ENCODE measurements at regions not wholly inside any gene's neighbourhood (a gene's known extent, or its start where the extent isn't known, plus 50 kb on each side); places are given as distances from the start of the nearest gene placed in this dataset.

GRCh38 chr12:18998343-18999261 lies 130.9 kb upstream of the PLEKHA5 start:
- Histone ChIP-seq H3K9me3 (ENCODE audit: control insufficient read depth in 4 of 4, low read length in 3 of 4) (no peaks in the 10 kb centered on the region), H3K9ac (ENCODE audit: low read depth in 1 of 2, low read length in 2 of 2) (no peak overlapping the region), H3K4me3 (ENCODE audit: low read depth in 1 of 3, low read length in 3 of 3) (no peak overlapping the region), H3K36me3 (ENCODE audit: control insufficient read depth in 4 of 4, insufficient read depth in 3 of 4, low read depth in 1 of 4, low read length in 3 of 4) (no peaks in the 10 kb centered on the region), H3K27me3 (ENCODE audit: control insufficient read depth in 4 of 4, insufficient read depth in 4 of 4, low read length in 3 of 4) (no peaks in the 10 kb centered on the region), H3K4me1 (ENCODE audit: control insufficient read depth in 4 of 4, insufficient read depth in 4 of 4, low read length in 3 of 4) (no peaks in the 10 kb centered on the region), H3K27ac (ENCODE audit: low read depth in 1 of 2, low read length in 2 of 2) (no peak overlapping the region)
- no peak for DNase-seq (ENCODE audit: low spot score)
- 89% methylated on average over 9 of the region's 9 CpGs for WGBS
- no peak for TF ChIP-seq SP1 (IDR thresholded peaks at IDR 0.05)
- no peak for TF ChIP-seq REST (IDR thresholded peaks at IDR 0.05)
- no peak for TF ChIP-seq FOXA2 (IDR thresholded peaks at IDR 0.05)
- TF ChIP-seq, protein P1, sequence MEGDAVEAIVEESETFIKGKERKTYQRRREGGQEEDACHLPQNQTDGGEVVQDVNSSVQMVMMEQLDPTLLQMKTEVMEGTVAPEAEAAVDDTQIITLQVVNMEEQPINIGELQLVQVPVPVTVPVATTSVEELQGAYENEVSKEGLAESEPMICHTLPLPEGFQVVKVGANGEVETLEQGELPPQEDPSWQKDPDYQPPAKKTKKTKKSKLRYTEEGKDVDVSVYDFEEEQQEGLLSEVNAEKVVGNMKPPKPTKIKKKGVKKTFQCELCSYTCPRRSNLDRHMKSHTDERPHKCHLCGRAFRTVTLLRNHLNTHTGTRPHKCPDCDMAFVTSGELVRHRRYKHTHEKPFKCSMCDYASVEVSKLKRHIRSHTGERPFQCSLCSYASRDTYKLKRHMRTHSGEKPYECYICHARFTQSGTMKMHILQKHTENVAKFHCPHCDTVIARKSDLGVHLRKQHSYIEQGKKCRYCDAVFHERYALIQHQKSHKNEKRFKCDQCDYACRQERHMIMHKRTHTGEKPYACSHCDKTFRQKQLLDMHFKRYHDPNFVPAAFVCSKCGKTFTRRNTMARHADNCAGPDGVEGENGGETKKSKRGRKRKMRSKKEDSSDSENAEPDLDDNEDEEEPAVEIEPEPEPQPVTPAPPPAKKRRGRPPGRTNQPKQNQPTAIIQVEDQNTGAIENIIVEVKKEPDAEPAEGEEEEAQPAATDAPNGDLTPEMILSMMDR (IDR thresholded peaks at IDR 0.05; ENCODE audit: low read depth, low read length, missing input control) = no peak
- TF ChIP-seq, protein P2, sequence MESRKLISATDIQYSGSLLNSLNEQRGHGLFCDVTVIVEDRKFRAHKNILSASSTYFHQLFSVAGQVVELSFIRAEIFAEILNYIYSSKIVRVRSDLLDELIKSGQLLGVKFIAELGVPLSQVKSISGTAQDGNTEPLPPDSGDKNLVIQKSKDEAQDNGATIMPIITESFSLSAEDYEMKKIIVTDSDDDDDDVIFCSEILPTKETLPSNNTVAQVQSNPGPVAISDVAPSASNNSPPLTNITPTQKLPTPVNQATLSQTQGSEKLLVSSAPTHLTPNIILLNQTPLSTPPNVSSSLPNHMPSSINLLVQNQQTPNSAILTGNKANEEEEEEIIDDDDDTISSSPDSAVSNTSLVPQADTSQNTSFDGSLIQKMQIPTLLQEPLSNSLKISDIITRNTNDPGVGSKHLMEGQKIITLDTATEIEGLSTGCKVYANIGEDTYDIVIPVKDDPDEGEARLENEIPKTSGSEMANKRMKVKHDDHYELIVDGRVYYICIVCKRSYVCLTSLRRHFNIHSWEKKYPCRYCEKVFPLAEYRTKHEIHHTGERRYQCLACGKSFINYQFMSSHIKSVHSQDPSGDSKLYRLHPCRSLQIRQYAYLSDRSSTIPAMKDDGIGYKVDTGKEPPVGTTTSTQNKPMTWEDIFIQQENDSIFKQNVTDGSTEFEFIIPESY (IDR thresholded peaks at IDR 0.05) = no peak
- TF ChIP-seq, protein P3, sequence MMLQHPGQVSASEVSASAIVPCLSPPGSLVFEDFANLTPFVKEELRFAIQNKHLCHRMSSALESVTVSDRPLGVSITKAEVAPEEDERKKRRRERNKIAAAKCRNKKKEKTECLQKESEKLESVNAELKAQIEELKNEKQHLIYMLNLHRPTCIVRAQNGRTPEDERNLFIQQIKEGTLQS (IDR thresholded peaks at IDR 0.05) = no peak
- TF ChIP-seq RAD21 (IDR thresholded peaks at IDR 0.05) = no peak
- TF ChIP-seq NR2F2 (IDR thresholded peaks at IDR 0.05) = no peak
- no peak for TF ChIP-seq GABPA (IDR thresholded peaks at IDR 0.05 in 1 of 2, conservative IDR thresholded peaks at IDR 0.05 in 1 of 2)
- TF ChIP-seq YY1 (IDR thresholded peaks at IDR 0.05) = no peak
- no peak for TF ChIP-seq MAX (IDR thresholded peaks at IDR 0.05)

GRCh38 chr12:19000836-19001235 lies 128.7 kb upstream of the PLEKHA5 start:
- TF ChIP-seq FOXA2 (IDR thresholded peaks at IDR 0.05) (no peak), EGR1 (IDR thresholded peaks at IDR 0.05; ENCODE audit: low read depth in 2 of 2) (no peak), RAD21 (IDR thresholded peaks at IDR 0.05) (no peak), YY1 (IDR thresholded peaks at IDR 0.05) (no peak), SP1 (IDR thresholded peaks at IDR 0.05) (no peak), TAF1 (conservative IDR thresholded peaks at IDR 0.05) (no peak), NR2F2 (IDR thresholded peaks at IDR 0.05) (no peak), HNF4G (IDR thresholded peaks at IDR 0.05) (no peak), FOXA1 (IDR thresholded peaks at IDR 0.05) (no peak), REST (IDR thresholded peaks at IDR 0.05) (no peak), HNF4A (conservative IDR thresholded peaks at IDR 0.05) (no peak)
- TF ChIP-seq, protein P3 (IDR thresholded peaks at IDR 0.05) = no peak
- TF ChIP-seq, protein P2 (IDR thresholded peaks at IDR 0.05) = no peak
- H3K9me3 ChIP-seq (ENCODE audit: control insufficient read depth in 4 of 4, low read length in 3 of 4) = no peaks in the 10 kb centered on the region
- no peak overlapping the region for H3K9ac ChIP-seq (ENCODE audit: low read depth in 1 of 2, low read length in 2 of 2)
- H3K27ac ChIP-seq (ENCODE audit: low read depth in 1 of 2, low read length in 2 of 2) = no peak overlapping the region
- WGBS = 92% methylated on average over 2 of the region's 2 CpGs
- DNase-seq (ENCODE audit: low spot score) = no peak
- no peaks in the 10 kb centered on the region for H3K4me1 ChIP-seq (ENCODE audit: control insufficient read depth in 4 of 4, insufficient read depth in 4 of 4, low read length in 3 of 4)
- H3K27me3 ChIP-seq (ENCODE audit: control insufficient read depth in 4 of 4, insufficient read depth in 4 of 4, low read length in 3 of 4) = no peaks in the 10 kb centered on the region
- H3K4me3 ChIP-seq (ENCODE audit: low read depth in 1 of 3, low read length in 3 of 3) = no peak overlapping the region
- H3K36me3 ChIP-seq (ENCODE audit: control insufficient read depth in 4 of 4, insufficient read depth in 3 of 4, low read depth in 1 of 4, low read length in 3 of 4) = no peaks in the 10 kb centered on the region

All from liver (tissue), 8 donors.